Ascending aorta (tissue), 2 donors: ENCODE measurements at regions not wholly inside any gene's neighbourhood (a gene's known extent, or its start where the extent isn't known, plus 50 kb on each side); places are given as distances from the start of the nearest gene placed in this dataset.

Experiments
- DNase-seq, 2 donors: peaks; one replicate each; pipeline ENCODE4 v3.0.0-alpha.2; 2019; ENCODE audit warnings: low spot score in 2 of 2
- H3K27ac ChIP-seq, 2 donors: fragments of 200-600 bp; sonication (generic); one replicate each; pipeline ENCODE4 v1.5.1; 2016 to 2017; ENCODE audit warnings: mild to moderate bottlenecking in 1 of 2
- H3K27me3 ChIP-seq: fragments of 200-600 bp; sonication (generic); one replicate; pipeline ENCODE4 v1.5.1; 2017
- H3K36me3 ChIP-seq, 2 donors: fragments of 200-600 bp; sonication (generic); one replicate each; pipeline ENCODE4 v1.5.1; 2016
- H3K4me1 ChIP-seq, 2 donors: fragments of 200-600 bp; sonication (generic); one replicate each; pipeline ENCODE4 v1.5.1; 2016 to 2017; ENCODE audit warnings: mild to moderate bottlenecking in 1 of 2
- H3K4me3 ChIP-seq, 2 donors: fragments of 200-600 bp; sonication (generic); one replicate each; pipeline ENCODE4 v1.5.1; 2016 to 2017; ENCODE audit warnings: mild to moderate bottlenecking in 1 of 2
- H3K9me3 ChIP-seq, 2 donors: fragments of 200-600 bp; sonication (generic); one replicate each; pipeline ENCODE4 v1.5.1; 2016
- intact Hi-C: fragments of 100-400 bp; cut with DNase I; formaldehyde crosslinking; loops from one replicate; pipeline ENCODE4 v1.15.1; 2023
- TF ChIP-seq, protein P1 (sequence below), 3 experiments: fragments of 200-600 bp in 2 of 3; fragments of 450-650 bp in 1 of 3; sonication (generic) in 2 of 3; IDR thresholded peaks; one replicate each; pipeline ENCODE4 v1.5.1; 2016 to 2019; ENCODE audit warnings: antibody characterized with exemption in 3 of 3, mild to moderate bottlenecking in 1 of 3, moderate library complexity in 1 of 3

DNA sequence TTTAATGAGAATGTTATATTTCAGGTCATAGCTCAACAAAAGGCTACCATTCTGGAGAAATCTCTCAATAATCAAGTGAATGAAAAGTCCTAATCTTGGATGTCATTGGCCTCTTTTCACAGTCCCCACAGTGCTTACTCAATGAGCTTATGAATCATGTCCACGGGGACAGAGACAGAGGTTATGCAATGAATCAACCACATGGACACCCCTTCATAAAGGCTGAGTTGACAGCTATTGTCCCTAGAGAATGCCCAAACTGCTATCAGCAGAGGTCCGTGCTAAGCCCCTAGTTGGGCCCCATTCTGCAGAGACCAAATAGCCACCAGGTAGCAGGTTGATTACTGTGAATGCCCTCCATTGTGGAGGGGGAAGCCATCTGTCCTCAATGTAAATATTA lies 158.1 kb downstream of the LHFPL1 start:
- H3K36me3 ChIP-seq: no peaks in the 10 kb centered on the region
- no peaks in the 10 kb centered on the region for H3K9me3 ChIP-seq
- intact Hi-C loops: no loop called here
- DNase-seq: no peak
- H3K4me3 ChIP-seq: no peak overlapping the region
- no peak overlapping the region for H3K27ac ChIP-seq
- TF ChIP-seq, protein P1, sequence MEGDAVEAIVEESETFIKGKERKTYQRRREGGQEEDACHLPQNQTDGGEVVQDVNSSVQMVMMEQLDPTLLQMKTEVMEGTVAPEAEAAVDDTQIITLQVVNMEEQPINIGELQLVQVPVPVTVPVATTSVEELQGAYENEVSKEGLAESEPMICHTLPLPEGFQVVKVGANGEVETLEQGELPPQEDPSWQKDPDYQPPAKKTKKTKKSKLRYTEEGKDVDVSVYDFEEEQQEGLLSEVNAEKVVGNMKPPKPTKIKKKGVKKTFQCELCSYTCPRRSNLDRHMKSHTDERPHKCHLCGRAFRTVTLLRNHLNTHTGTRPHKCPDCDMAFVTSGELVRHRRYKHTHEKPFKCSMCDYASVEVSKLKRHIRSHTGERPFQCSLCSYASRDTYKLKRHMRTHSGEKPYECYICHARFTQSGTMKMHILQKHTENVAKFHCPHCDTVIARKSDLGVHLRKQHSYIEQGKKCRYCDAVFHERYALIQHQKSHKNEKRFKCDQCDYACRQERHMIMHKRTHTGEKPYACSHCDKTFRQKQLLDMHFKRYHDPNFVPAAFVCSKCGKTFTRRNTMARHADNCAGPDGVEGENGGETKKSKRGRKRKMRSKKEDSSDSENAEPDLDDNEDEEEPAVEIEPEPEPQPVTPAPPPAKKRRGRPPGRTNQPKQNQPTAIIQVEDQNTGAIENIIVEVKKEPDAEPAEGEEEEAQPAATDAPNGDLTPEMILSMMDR (IDR thresholded peaks at IDR 0.05): no peak
- H3K27me3 ChIP-seq: no peaks in the 10 kb centered on the region
- H3K4me1 ChIP-seq: no peaks in the 10 kb centered on the region

DNA sequence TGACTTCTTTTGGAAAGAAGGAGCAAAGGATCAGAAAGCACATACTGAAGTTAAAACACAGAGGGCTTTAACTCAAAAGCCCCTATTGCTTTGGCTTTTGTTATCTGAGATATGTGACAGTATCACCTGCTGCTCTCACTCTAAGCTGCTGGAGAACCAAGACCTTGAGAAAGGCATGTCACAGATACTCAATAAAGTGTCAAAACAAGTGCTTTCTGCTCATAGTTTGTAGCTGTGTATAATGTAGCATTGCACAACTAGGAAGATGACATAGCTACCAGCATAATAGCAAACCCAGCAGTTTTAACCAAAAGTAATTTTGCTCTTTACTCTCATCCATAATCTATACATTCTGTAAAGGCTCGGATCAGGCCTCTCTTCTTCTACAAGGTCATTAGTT lies 159.6 kb downstream of the LHFPL1 start:
- TF ChIP-seq, protein P1 (IDR thresholded peaks at IDR 0.05): no peak
- Histone ChIP-seq H3K4me3 (no peak overlapping the region), H3K9me3 (peaks cover 0 to 5% of the 10 kb centered on the region in 2 donors), H3K27me3 (no peaks in the 10 kb centered on the region), H3K4me1 (no peaks in the 10 kb centered on the region), H3K36me3 (no peaks in the 10 kb centered on the region), H3K27ac (no peak overlapping the region)
- DNase-seq: no peak
- intact Hi-C loops: no loop called here

DNA sequence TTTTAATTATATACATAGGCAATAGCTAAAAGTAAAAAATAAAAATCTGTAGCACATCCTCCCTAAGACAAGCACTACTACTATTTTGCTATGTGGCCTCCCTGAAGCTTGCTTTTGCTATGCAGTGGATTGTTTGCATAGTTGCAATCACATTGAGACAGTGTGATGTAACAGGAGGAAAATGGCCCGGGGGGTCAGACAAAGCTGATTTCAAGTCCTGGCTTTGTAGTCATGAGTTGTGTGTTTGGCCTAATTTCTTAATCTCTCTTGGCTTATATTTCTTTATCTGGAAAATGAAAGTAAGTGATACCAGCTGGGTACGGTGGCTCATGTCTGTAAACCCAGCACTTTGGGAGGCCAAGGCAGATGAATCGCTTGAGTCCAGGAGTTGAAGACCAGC lies 166.6 kb downstream of the LHFPL1 start:
- TF ChIP-seq, protein P1 (IDR thresholded peaks at IDR 0.05): no peak
- intact Hi-C loops: no loop called here
- no peaks in the 10 kb centered on the region for H3K36me3 ChIP-seq
- no peaks in the 10 kb centered on the region for H3K27me3 ChIP-seq
- H3K9me3 ChIP-seq: peaks cover 15 to 16% of the 10 kb centered on the region in 2 donors
- H3K4me3 ChIP-seq: no peak overlapping the region
- H3K4me1 ChIP-seq: no peaks in the 10 kb centered on the region
- H3K27ac ChIP-seq: no peak overlapping the region
- DNase-seq: no peak

DNA sequence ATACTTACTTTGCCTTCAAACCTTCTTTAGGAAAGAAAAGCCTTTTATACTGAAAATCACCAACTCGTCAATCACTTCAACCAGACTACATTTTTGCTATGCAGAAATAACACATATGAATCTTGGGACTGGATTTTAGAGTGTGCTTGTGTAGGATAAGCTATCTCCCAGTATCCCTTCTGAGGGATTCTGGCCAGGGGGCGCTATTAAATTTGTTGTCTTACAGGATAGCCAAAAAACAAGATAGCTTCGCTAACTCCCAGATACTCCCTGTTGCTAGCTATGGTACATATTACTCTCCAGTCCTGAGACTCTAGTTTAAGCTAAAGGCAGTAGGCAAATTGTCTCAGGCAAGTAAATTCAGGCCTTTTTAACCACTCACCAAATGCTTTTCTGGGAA lies 167.2 kb downstream of the LHFPL1 start:
- no peak for DNase-seq
- Histone ChIP-seq H3K4me3 (no peak overlapping the region), H3K27me3 (no peaks in the 10 kb centered on the region), H3K27ac (no peak overlapping the region), H3K4me1 (no peaks in the 10 kb centered on the region), H3K9me3 (peaks cover 15 to 16% of the 10 kb centered on the region in 2 donors), H3K36me3 (no peaks in the 10 kb centered on the region)
- intact Hi-C loops: no loop called here
- TF ChIP-seq, protein P1 (IDR thresholded peaks at IDR 0.05): no peak

DNA sequence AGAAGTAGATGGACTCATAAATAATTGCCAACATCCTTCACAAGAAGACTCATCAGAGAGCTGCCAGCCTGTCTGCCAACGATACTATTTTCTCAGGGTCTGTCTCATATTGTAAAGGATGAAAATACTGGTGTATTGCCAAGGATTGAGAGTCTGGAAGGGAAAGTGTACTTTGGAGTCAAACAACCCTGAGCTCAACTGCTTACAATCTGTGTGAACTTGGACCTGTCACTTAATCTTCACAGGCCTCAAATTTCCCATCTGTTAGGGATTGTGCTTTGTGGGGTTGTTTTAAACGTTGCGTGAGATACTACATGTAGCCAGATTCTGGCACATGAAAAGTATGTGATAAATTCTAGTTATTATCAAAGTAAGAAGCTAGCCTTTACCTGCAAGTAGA lies 169.1 kb downstream of the LHFPL1 start:
- Histone ChIP-seq H3K27me3 (no peaks in the 10 kb centered on the region), H3K4me3 (no peak overlapping the region), H3K9me3 (peaks cover 14 to 16% of the 10 kb centered on the region in 2 donors), H3K36me3 (no peaks in the 10 kb centered on the region), H3K4me1 (no peaks in the 10 kb centered on the region), H3K27ac (no peak overlapping the region)
- no peak for DNase-seq
- intact Hi-C loops: no loop called here
- TF ChIP-seq, protein P1 (IDR thresholded peaks at IDR 0.05): no peak

DNA sequence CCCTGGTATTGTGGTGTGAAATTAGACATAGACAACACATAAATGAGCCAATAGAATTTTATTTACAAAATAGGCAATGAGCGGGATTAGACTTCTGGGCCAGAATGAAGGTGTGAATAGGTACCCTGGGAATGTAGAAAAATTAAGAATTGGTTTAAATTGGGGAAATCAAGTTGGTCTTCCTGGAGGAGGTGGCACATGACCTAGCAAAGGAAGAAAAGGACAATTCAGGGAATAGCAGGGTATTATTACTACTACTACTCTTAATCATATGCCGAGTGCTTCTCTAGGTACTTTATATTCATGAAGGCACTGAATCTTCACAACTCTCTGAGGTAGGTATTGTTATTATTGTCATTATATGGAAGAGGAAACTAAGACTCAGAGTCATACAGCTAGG lies 202.1 kb downstream of the LHFPL1 start:
- H3K4me1 ChIP-seq: no peaks in the 10 kb centered on the region
- no peak overlapping the region for H3K4me3 ChIP-seq
- intact Hi-C loops: no loop called here
- TF ChIP-seq, protein P1 (IDR thresholded peaks at IDR 0.05): no peak
- H3K27ac ChIP-seq: no peak overlapping the region
- H3K36me3 ChIP-seq: no peaks in the 10 kb centered on the region
- DNase-seq: no peak
- H3K27me3 ChIP-seq: no peaks in the 10 kb centered on the region
- peaks cover 0 to 2% of the 10 kb centered on the region in 2 donors for H3K9me3 ChIP-seq
